GM12874 (cell line): ENCODE measurements at regions not wholly inside any gene's neighbourhood (a gene's known extent, or its start where the extent isn't known, plus 50 kb on each side); places are given as distances from the start of the nearest gene placed in this dataset.

Experiments
- TF ChIP-seq, protein P1 (sequence below): IDR thresholded peaks from 2 replicates; pipeline ENCODE4 v1.5.1; 2011; ENCODE audit warnings: low read depth, mild to moderate bottlenecking, control low read depth, low read length, moderate library complexity; ENCODE audit not compliant: insufficient read depth

DNA sequence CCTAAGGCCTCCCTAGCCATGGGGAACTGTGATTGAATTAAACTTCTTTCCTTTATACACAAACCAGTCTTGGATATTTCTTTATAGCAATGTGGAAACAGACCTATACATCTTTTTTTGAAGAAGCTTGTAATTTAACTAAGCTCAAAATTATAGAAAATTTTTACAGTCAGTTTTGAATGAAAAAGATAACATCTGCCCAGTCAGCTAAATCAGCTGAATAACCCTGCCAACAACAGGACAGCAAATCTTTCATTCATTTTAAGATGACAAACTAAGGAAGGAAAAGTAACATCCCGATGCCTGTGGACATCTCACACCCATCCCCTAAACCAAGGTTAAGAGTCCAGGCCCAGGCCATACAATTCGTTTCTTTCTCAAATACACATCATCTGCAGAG is 541.3 kb upstream of the SLC39A10 start:
- TF ChIP-seq, protein P1, sequence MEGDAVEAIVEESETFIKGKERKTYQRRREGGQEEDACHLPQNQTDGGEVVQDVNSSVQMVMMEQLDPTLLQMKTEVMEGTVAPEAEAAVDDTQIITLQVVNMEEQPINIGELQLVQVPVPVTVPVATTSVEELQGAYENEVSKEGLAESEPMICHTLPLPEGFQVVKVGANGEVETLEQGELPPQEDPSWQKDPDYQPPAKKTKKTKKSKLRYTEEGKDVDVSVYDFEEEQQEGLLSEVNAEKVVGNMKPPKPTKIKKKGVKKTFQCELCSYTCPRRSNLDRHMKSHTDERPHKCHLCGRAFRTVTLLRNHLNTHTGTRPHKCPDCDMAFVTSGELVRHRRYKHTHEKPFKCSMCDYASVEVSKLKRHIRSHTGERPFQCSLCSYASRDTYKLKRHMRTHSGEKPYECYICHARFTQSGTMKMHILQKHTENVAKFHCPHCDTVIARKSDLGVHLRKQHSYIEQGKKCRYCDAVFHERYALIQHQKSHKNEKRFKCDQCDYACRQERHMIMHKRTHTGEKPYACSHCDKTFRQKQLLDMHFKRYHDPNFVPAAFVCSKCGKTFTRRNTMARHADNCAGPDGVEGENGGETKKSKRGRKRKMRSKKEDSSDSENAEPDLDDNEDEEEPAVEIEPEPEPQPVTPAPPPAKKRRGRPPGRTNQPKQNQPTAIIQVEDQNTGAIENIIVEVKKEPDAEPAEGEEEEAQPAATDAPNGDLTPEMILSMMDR = no peak

DNA sequence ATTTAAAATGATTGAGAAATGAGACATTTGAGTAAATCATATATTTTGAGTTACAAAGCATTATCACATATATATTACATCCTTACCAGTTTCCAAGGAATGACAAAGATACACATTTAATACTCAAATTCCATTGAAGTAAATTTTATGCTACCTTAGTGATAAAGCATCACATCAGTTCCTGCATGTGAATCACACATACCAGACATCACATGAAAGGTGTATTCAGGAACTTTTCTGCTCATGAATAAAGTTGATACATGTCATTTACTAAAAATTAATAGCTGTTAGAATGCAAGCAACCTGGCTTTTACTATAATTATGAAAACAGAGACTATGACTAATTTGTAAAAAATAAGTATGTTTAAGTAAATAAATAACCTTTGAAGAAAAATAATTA is 548.8 kb upstream of the SLC39A10 start:
- TF ChIP-seq, protein P1 = no peak

DNA sequence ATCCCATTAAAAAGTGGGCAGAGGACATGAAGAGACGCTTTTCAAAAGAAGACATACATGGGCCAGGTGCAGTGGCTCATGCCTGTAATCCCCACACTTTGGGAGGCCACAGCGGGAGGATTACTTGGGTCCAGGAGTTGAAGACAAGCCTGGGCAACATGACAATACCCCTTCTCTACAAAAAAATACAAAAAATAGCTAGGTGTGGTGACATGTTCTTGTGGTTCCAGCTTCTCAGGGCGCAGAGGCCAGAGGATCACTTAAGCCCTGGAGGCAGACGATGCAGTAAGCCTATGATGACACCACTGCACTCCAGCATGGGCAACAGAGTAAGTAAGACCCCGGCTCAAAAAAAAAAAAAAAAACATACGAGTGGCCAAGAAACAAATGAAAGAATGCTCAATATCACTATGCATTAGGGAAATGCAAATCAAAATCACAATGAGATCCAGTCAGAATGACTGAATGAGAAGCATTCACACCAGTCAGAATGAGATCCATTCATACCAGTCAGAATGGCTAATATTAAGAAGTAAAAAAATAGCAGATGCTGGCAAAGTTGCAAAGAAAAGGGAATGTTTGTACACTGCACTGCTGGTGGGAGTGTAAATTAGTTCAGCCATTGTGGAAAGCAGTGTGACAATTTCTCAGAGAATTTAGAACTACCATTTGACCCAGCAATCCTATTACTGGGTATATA is 550.2 kb upstream of the SLC39A10 start:
- TF ChIP-seq, protein P1 = no peak

DNA sequence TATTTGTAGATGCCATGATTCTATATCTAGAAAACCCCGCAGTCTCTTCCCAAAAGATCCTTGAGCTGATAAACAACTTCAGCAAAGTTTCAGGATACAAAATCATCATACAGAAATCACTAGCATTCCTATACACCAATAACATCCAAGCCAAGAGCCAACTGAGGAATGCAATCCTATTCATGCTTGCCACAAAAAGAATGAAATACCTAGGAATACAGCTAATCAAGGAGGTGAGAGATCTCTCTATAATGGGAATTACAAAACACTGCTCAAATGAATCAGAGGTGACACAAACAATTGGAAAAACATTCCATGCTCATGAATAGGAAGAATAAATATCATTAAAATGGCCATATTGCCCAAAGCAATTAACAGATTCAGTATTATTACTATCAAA is 551.4 kb upstream of the SLC39A10 start:
- TF ChIP-seq, protein P1 = no peak

DNA sequence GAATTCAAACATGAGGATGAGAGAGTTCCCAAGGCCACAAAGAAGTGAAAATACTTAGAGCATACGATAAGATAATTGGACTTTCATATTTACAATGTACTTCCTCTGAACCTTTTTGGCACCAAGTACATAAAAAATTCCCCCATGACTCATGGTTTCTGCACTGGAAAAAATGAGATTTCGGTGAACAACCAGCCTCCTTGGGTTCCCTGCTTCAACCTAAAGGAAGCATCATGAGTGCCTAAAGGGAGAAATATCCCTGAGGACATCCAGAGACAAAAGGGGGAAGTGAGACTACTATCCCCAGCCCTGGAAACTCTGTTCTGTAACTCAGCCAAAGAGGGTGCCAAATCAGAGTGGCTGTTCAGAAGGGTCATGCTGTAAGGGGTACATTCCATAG is 562.7 kb upstream of the SLC39A10 start:
- TF ChIP-seq, protein P1 = no peak

DNA sequence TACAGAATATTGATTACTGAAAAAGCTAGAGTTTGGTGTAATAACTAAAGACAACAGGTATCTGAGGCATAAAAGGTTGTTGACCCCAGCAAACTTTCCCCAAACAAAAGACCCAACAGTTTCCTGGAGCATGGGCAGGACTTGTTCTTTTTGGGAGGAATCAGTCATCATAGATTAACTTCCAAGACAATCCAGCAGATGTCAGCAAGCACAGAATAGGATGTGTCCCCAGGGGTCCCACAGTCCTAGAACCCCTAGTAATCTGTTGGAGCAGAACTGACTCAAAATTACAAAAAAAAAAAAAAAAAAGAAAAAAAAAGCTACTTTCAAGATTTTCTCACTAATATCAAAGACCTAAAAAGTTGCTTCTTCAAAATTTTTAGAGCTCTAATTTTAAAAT is 564.7 kb upstream of the SLC39A10 start:
- TF ChIP-seq, protein P1 = no peak

DNA sequence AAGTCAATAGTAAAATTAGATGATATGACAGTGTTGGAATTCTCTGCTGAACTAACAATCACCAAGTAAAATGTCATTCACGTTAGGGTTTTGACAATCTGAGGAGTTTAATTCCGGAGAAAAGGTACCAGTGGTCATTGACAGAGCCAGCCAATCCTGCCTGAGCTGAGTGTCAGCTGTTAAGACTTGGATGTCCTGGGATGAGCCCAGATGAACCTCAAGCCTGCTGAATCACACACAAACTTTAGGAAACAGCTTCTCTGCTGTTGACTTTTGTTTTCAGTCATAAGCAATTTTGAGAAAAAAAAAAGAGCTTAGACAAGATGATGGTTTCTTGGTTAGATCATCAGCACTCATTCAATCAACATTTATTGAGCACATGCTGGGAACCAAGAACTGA is 600.0 kb upstream of the SLC39A10 start:
- TF ChIP-seq, protein P1 = no peak
